GM12878 (cell line): ENCODE measurements at regions not wholly inside any gene's neighbourhood (a gene's known extent, or its start where the extent isn't known, plus 50 kb on each side); places are given as distances from the start of the nearest gene placed in this dataset.

Experiments used
- ATAC-seq: fragments of 200-7000 bp; cut with Tn5 transposase; 3 replicates; pipeline ENCODE4 v1.9.1; 2020; ENCODE audit warnings: mild to moderate bottlenecking, moderate library complexity
- BruUV-seq: library from RNA; stranded (reverse); fragments of 400-500 nt; replicated peaks from 2 replicates; lab custom pipeline; 2021; lab: Mats Ljungman, UMichigan
- CTCF ChIA-PET: fragments of 300-600 bp; sonication (Branson Sonifier 250); formaldehyde crosslinking; extraction: SDS; loops from one replicate; lab custom pipeline; 2021; ENCODE audit warnings: inconsistent platforms; lab: Yijun Ruan, JAX
- POLR2A ChIA-PET: fragments of 350-600 bp; formaldehyde crosslinking; extraction: SDS; loops from one replicate; lab custom pipeline; 2021; ENCODE audit warnings: inconsistent platforms; lab: Charles Lee
- RAD21 ChIA-PET: fragments of 300-600 bp; sonication (Branson Sonifier 250); formaldehyde crosslinking; loops from one replicate; lab custom pipeline; 2023; ENCODE audit warnings: antibody characterized with exemption; ENCODE audit not compliant: unreplicated experiment; lab: Charles Lee
- SMC1A ChIA-PET: fragments of 300-600 bp; sonication (Branson Sonifier 250); formaldehyde crosslinking; loops from one replicate; lab custom pipeline; 2023; ENCODE audit not compliant: unreplicated experiment, uncharacterized antibody; lab: Charles Lee
- DNase-seq: peaks from one replicate; pipeline ENCODE4 v3.0.0-alpha.2; 2011; ENCODE audit warnings: low read depth, low spot score
- FAIRE-seq: peaks from 3 replicates; lab custom pipeline; 2011; peaks lifted over from hg19 to GRCh38; lab: Jason Lieb, UNC
- H2AFZ ChIP-seq: 2 replicates; pipeline ENCODE4 v1.6.0; 2011; ENCODE audit warnings: low read depth, low read length, control low read depth; ENCODE audit not compliant: control insufficient read depth
- H3K27ac ChIP-seq: 2 replicates; pipeline ENCODE4 v1.5.1; 2011; ENCODE audit warnings: control low read depth; ENCODE audit not compliant: control insufficient read depth, insufficient read depth
- H3K27me3 ChIP-seq, 2 experiments: replicated peaks in 1 of 2; 2 replicates each; pipeline versions ENCODE4 v1.6.0 to v1.6.1; 2011; ENCODE audit warnings: low read length in 1 of 2; ENCODE audit not compliant: control insufficient read depth in 2 of 2, insufficient read depth in 2 of 2
- H3K36me3 ChIP-seq, 2 experiments: 2 replicates each; pipeline ENCODE4 v1.5.1; 2011; ENCODE audit warnings: low read length in 1 of 2; ENCODE audit not compliant: control insufficient read depth in 2 of 2, insufficient read depth in 2 of 2
- H3K4me1 ChIP-seq: 2 replicates; pipeline ENCODE4 v1.6.1; 2011; ENCODE audit warnings: mild to moderate bottlenecking, low read length, moderate library complexity, mixed read lengths; ENCODE audit not compliant: control insufficient read depth, insufficient read depth
- H3K4me2 ChIP-seq: 2 replicates; pipeline ENCODE4 v1.6.0; 2011; ENCODE audit warnings: control low read depth; ENCODE audit not compliant: control insufficient read depth, insufficient read depth
- H3K4me3 ChIP-seq: fragments of 200-600 bp; sonication (generic); 2 replicates; pipeline ENCODE4 v1.5.1; 2016
- H3K79me2 ChIP-seq: 2 replicates; pipeline ENCODE4 v1.6.0; 2011; ENCODE audit warnings: low read length; ENCODE audit not compliant: control insufficient read depth, insufficient read depth
- H3K9ac ChIP-seq: 2 replicates; pipeline ENCODE4 v1.8.0; 2011; ENCODE audit warnings: low read length, control low read depth, mixed read lengths; ENCODE audit not compliant: control insufficient read depth, insufficient read depth
- H3K9me3 ChIP-seq: replicated peaks from 3 replicates; pipeline ENCODE4 v1.5.1; 2011; ENCODE audit warnings: mild to moderate bottlenecking, low read length; ENCODE audit not compliant: control insufficient read depth, insufficient read depth
- H4K20me1 ChIP-seq: 2 replicates; pipeline ENCODE4 v1.6.0; 2011; ENCODE audit not compliant: control insufficient read depth, insufficient read depth
- ATF7 ChIP-seq: fragments of 450-650 bp; IDR thresholded peaks from 2 replicates; pipeline ENCODE4 v1.6.1; 2016; ENCODE audit warnings: low read depth, mild to moderate bottlenecking
- CREM ChIP-seq: IDR thresholded peaks from 2 replicates; pipeline ENCODE4 v1.6.1; 2014; ENCODE audit warnings: antibody characterized with exemption, low read depth
- GATAD2B ChIP-seq: fragments of 450-650 bp; conservative IDR thresholded peaks from 2 replicates; pipeline ENCODE4 v1.6.1; 2017; ENCODE audit warnings: low read depth, mild to moderate bottlenecking, moderate library complexity
- MEF2B ChIP-seq: fragments of 450-650 bp; IDR thresholded peaks from 2 replicates; pipeline ENCODE4 v1.6.1; 2018; ENCODE audit warnings: mild to moderate bottlenecking, moderate library complexity; ENCODE audit not compliant: partially characterized antibody, poor library complexity, severe bottlenecking
- NFIC ChIP-seq: IDR thresholded peaks from 2 replicates; pipeline ENCODE4 v1.6.1; 2012; ENCODE audit warnings: low read depth, mild to moderate bottlenecking, inconsistent platforms, low read length, moderate library complexity
- ZBED1 ChIP-seq: IDR thresholded peaks from 2 replicates; pipeline ENCODE4 v1.6.1; 2016; ENCODE audit warnings: borderline replicate concordance
- WGBS: methylation state at CpG from one replicate; pipeline ENCODE4 v1.1.6; 2016; ENCODE audit warnings: low lambda C conversion rate; ENCODE audit not compliant: insufficient replicate concordance, insufficient coverage; ENCODE audit errors: missing lambda C conversion rate; 5-methylcytosine and 5-hydroxymethylcytosine counted together
- in situ Hi-C: fragments of 300-500 bp; cut with MboI; formaldehyde crosslinking; loops from 9 replicates; pipeline ENCODE4 v1.14.3; 2018; ENCODE audit warnings: mixed read lengths
- intact Hi-C: fragments of 100-400 bp; cut with micrococcal nuclease; formaldehyde crosslinking; loops from one replicate; pipeline ENCODE4 v1.14.2; 2022; ENCODE audit not compliant: unreplicated experiment
- TF ChIP-seq, protein P1 (sequence below): fragments of 450-650 bp; IDR thresholded peaks from 2 replicates; pipeline ENCODE4 v1.6.1; 2017; ENCODE audit warnings: low read depth, mild to moderate bottlenecking, moderate library complexity

- ChIA-PET POLR2A (interaction anchor here (0.6 kb wide), 1 partner anchor 27 kb away, joined by 3 read pairs; no protein-coding TSS in a partner anchor), CTCF (interaction anchor here (8.5 kb wide), 1 partner anchor 16 kb away, joined by 106 read pairs; no protein-coding TSS in a partner anchor), SMC1A (interaction anchor here (0.9 to 5.5 kb wide), 5 partner anchors 13 to 65 kb away, joined by 3 to 66 read pairs (median 5); no protein-coding TSS in a partner anchor), RAD21 (no interaction called here)
- intact Hi-C loops (no loop called here), in situ Hi-C loops (no loop called here)
- Histone ChIP-seq H3K79me2 (peaks cover 98% of the 10 kb centered on the region), H4K20me1 (no peaks in the 10 kb centered on the region; the same call in 1 of the 2 replicates), H3K4me3 (no peak overlapping the region; the same call in 1 of the 2 replicates), H3K27ac (peak overlapping the region; percentile 78), H3K27me3 (no peaks in the 10 kb centered on the region), H2AFZ (no peak overlapping the region), H3K9ac (no peak overlapping the region), H3K36me3 (peaks cover 7 to 16% of the 10 kb centered on the region in 2 experiments; a peak in 3 of 4 replicates), H3K4me1 (peaks cover 30% of the 10 kb centered on the region), H3K4me2 (peak overlapping the region; percentile 32), H3K9me3 (no peaks in the 10 kb centered on the region)
- DNase-seq (no peak), FAIRE-seq (no peak), ATAC-seq (no peak)
- TSS peak; percentile 2 for BruUV-seq
- WGBS, result 7% methylated on average over 10 of the region's 10 CpGs
- no peak for TF ChIP-seq GATAD2B
- TF ChIP-seq ZBED1, result 0 out of 2 replicates have a peak, but pooled peaks have one; percentile 31
These were observed 208.4 kb upstream of the KLF14 start for GRCh38 chr7:130942211-130942964.

GRCh38 chr7:130943336-130943901 is 209.4 kb upstream of the KLF14 start:
- intact Hi-C loops (no loop called here), in situ Hi-C loops (no loop called here)
- BruUV-seq, result no TSS peak
- DNase-seq (no peak), ATAC-seq (peak; percentile 22), FAIRE-seq (no peak)
- under 1% methylated on average over 9 of the region's 9 CpGs for WGBS
- no peak overlapping the region for H3K9ac ChIP-seq
- no peaks in the 10 kb centered on the region for H3K9me3 ChIP-seq
- POLR2A ChIA-PET, result interaction anchor here (0.6 to 4.6 kb wide), 4 partner anchors 13 to 87 kb away, joined by 4 to 67 read pairs (median 8); no protein-coding TSS in a partner anchor
- peaks cover 36% of the 10 kb centered on the region for H3K4me1 ChIP-seq
- SMC1A ChIA-PET, result interaction anchor here (0.7 to 7.1 kb wide), 10 partner anchors 14 to 99 kb away, joined by 3 to 145 read pairs (median 4); no protein-coding TSS in a partner anchor
- H3K79me2 ChIP-seq, result peaks cover 99% of the 10 kb centered on the region
- RAD21 ChIA-PET, result interaction anchor here (0.9 to 6.7 kb wide), 4 partner anchors 15 to 163 kb away, joined by 3 to 94 read pairs (median 4); no protein-coding TSS in a partner anchor
- H4K20me1 ChIP-seq, result no peaks in the 10 kb centered on the region; the same call in 1 of the 2 replicates
- H3K4me3 ChIP-seq, result peak overlapping the region; percentile 39
- H3K27ac ChIP-seq, result peak overlapping the region; percentile 78
- CTCF ChIA-PET, result interaction anchor here (0.8 to 8.5 kb wide), 5 partner anchors 15 to 47 kb away, joined by 3 to 106 read pairs (median 17); no protein-coding TSS in a partner anchor
- H3K27me3 ChIP-seq, result no peaks in the 10 kb centered on the region
- H3K4me2 ChIP-seq, result peak overlapping the region; percentile 57
- H3K36me3 ChIP-seq, result peaks cover 7 to 11% of the 10 kb centered on the region in 2 experiments; a peak in 3 of 4 replicates
- H2AFZ ChIP-seq, result no peak overlapping the region
- TF ChIP-seq NFIC, result peak; percentile 36; the same call in 1 of the 2 replicates
- no peak for TF ChIP-seq MEF2B
- 0 out of 2 replicates have a peak, but pooled peaks have one; percentile 23 for TF ChIP-seq CREM
- TF ChIP-seq ATF7, result peak; percentile 48
- TF ChIP-seq, protein P1, sequence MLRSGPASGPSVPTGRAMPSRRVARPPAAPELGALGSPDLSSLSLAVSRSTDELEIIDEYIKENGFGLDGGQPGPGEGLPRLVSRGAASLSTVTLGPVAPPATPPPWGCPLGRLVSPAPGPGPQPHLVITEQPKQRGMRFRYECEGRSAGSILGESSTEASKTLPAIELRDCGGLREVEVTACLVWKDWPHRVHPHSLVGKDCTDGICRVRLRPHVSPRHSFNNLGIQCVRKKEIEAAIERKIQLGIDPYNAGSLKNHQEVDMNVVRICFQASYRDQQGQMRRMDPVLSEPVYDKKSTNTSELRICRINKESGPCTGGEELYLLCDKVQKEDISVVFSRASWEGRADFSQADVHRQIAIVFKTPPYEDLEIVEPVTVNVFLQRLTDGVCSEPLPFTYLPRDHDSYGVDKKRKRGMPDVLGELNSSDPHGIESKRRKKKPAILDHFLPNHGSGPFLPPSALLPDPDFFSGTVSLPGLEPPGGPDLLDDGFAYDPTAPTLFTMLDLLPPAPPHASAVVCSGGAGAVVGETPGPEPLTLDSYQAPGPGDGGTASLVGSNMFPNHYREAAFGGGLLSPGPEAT, result peak; percentile 55; the same call in 1 of the 2 replicates
- TF ChIP-seq GATAD2B, result no peak
